Ishikawa (cell line): ENCODE measurements at regions not wholly inside any gene's neighbourhood (a gene's known extent, or its start where the extent isn't known, plus 50 kb on each side); places are given as distances from the start of the nearest gene placed in this dataset.

Experiments
- CEBPB ChIP-seq: IDR thresholded peaks from 2 replicates; pipeline ENCODE4 v1.6.1; 2012
- CREB1 ChIP-seq: IDR thresholded peaks from 2 replicates; pipeline ENCODE4 v1.6.1; 2012; ENCODE audit warnings: low read depth
- EGR1 ChIP-seq: IDR thresholded peaks from 2 replicates; pipeline ENCODE4 v1.6.1; 2012
- EP300 ChIP-seq: IDR thresholded peaks from 2 replicates; pipeline ENCODE4 v1.6.1; 2012; ENCODE audit warnings: borderline replicate concordance
- FOXM1 ChIP-seq: IDR thresholded peaks from 2 replicates; pipeline ENCODE4 v1.6.1; 2012; ENCODE audit warnings: low read depth, borderline replicate concordance
- MAX ChIP-seq: IDR thresholded peaks from 2 replicates; pipeline ENCODE4 v1.6.1; 2012
- NFIC ChIP-seq: IDR thresholded peaks from 2 replicates; pipeline ENCODE4 v1.6.1; 2012
- RAD21 ChIP-seq: IDR thresholded peaks from 2 replicates; pipeline ENCODE4 v1.6.1; 2012; ENCODE audit warnings: low read depth
- REST ChIP-seq: IDR thresholded peaks from 2 replicates; pipeline ENCODE4 v1.6.1; 2012; ENCODE audit warnings: low read depth, mild to moderate bottlenecking
- TAF1 ChIP-seq: IDR thresholded peaks from 2 replicates; pipeline ENCODE4 v1.6.1; 2012; ENCODE audit warnings: low read depth, mild to moderate bottlenecking
- TCF12 ChIP-seq: IDR thresholded peaks from 2 replicates; pipeline ENCODE4 v1.6.1; 2012; ENCODE audit warnings: low read depth
- TEAD4 ChIP-seq: IDR thresholded peaks from 2 replicates; pipeline ENCODE4 v1.6.1; 2012
- USF1 ChIP-seq: IDR thresholded peaks from 2 replicates; pipeline ENCODE4 v1.6.1; 2012
- YY1 ChIP-seq: IDR thresholded peaks from 2 replicates; pipeline ENCODE4 v1.6.1; 2012; ENCODE audit warnings: low read depth
- ZBTB7A ChIP-seq: IDR thresholded peaks from 2 replicates; pipeline ENCODE4 v1.6.1; 2012; ENCODE audit warnings: low read depth

DNA sequence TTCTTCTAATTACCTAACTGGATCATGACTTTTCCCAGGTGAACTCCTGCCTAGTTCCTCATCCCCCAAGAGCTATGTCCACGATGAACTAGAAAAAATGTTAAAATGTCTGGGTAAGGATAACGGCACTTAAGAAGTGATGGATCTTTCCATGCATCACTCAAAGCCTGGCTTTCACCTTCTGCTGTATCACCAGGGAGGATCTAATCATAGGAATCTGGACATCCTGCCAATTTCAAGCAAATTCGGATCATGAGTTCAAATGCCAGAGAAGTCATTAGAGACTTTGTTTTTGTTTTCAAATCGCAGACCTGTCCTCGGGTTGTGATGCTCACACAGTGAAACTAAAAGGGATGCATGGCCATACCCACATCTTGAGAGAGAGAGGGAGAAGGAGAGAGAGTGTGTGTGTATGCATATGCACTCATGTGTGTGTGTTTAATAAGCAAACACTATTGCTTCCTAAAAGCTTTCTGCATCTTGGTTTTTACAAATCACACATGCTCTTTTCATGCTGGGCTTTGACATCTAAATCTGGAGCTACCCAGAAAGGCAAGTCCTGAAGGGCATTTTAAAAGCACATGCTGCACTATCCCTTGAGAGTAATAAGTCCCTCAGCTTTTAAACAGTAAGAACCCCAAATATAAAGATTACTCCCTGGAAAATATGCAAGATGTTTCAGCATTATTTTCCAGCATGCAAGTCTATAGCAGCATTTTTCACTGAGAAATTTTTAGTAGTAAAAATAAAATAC, 524.6 kb upstream of the NOX3 start:
- TF ChIP-seq EGR1 (no peak), REST (no peak), ZBTB7A (no peak), YY1 (no peak), RAD21 (no peak), CREB1 (no peak), TEAD4 (no peak), EP300 (no peak), TAF1 (no peak), TCF12 (no peak), FOXM1 (no peak), MAX (no peak), CEBPB (no peak), USF1 (no peak)

- TF ChIP-seq NFIC (no peak), EP300 (no peak), TAF1 (no peak), USF1 (no peak), TCF12 (no peak), ZBTB7A (no peak), FOXM1 (no peak), EGR1 (no peak), CEBPB (no peak), YY1 (no peak), RAD21 (no peak), MAX (no peak), CREB1 (no peak), REST (no peak)
These were observed 519.9 kb upstream of the NOX3 start for GRCh38 chr6:155975506-155975905.

- no peak for TF ChIP-seq RAD21
- TF ChIP-seq YY1, result no peak
- no peak for TF ChIP-seq EP300
These were observed 519.2 kb upstream of the NOX3 start for GRCh38 chr6:155974811-155975323.

- TF ChIP-seq TEAD4 (no peak), NFIC (no peak), ZBTB7A (no peak), USF1 (no peak), MAX (no peak), YY1 (no peak), EGR1 (no peak), RAD21 (no peak), EP300 (no peak), REST (no peak), FOXM1 (no peak), TAF1 (no peak)
These were observed 518.7 kb upstream of the NOX3 start for GRCh38 chr6:155974359-155974758.
